ENCODE measurements at regions not wholly inside any gene's neighbourhood (a gene's known extent, or its start where the extent isn't known, plus 50 kb on each side); places are given as distances from the start of the nearest gene placed in this dataset.
A peak's percentile ranks its signal among the peaks of the same experiment; 100 is the strongest.

- Histone ChIP-seq H3K9me3 (ENCODE audit: insufficient read depth, low read depth, low read length) (no peaks in the 10 kb centered on the region), H3K4me2 (ENCODE audit: low read length) (no peak overlapping the region), H3K27ac (ENCODE audit: low read depth, low read length) (no peak overlapping the region)
These were observed 53.6 kb upstream of the AGR3 start for GRCh38 chr7:16935341-16935735.

GRCh38 chr7:16936626-16937422 is 55.0 kb upstream of the AGR3 start:
- Histone ChIP-seq H3K9me3 (ENCODE audit: insufficient read depth, low read depth, low read length) (no peaks in the 10 kb centered on the region), H3K36me3 (ENCODE audit: insufficient read depth, low read length) (no peaks in the 10 kb centered on the region), H3K27me3 (ENCODE audit: insufficient read depth, low read length) (no peaks in the 10 kb centered on the region), H2AFZ (ENCODE audit: low read depth, low read length) (no peak overlapping the region), H3K27ac (ENCODE audit: low read depth, low read length) (no peak overlapping the region), H3K4me2 (ENCODE audit: low read length) (no peak overlapping the region), H3K79me2 (ENCODE audit: insufficient read depth, low read length) (no peaks in the 10 kb centered on the region), H3K4me3 (ENCODE audit: insufficient read depth, low read depth, low read length) (no peak overlapping the region), H3K4me1 (ENCODE audit: insufficient read depth, low read length) (peaks cover 4% of the 10 kb centered on the region), H4K20me1 (ENCODE audit: insufficient read depth, low read length) (no peaks in the 10 kb centered on the region), H3K9ac (ENCODE audit: low read length) (no peak overlapping the region)
- Mint-ChIP-seq H3K9me3 (ENCODE audit: unreplicated experiment) (no peaks in the 10 kb centered on the region), H3K27ac (ENCODE audit: unreplicated experiment) (no peak overlapping the region), H3K27me3 (ENCODE audit: low read depth, unreplicated experiment) (no peaks in the 10 kb centered on the region), H3K4me1 (ENCODE audit: low read depth, unreplicated experiment) (peaks cover 14% of the 10 kb centered on the region), H3K4me3 (ENCODE audit: unreplicated experiment) (no peak overlapping the region), H3K36me3 (ENCODE audit: low read depth, unreplicated experiment) (no peaks in the 10 kb centered on the region)
- FAIRE-seq (peak; percentile 13), DNase-seq (ENCODE audit: low read depth) (no peak)
- TF ChIP-seq CTCF (IDR thresholded peaks at IDR 0.05; ENCODE audit: insufficient read depth, low read depth, low read length) (no peak), EZH2 (IDR thresholded peaks at IDR 0.05; ENCODE audit: insufficient read depth, low read length) (no peak)

More at GRCh38 chr7:16935341-16935735, 53.6 kb upstream of the AGR3 start:
- Histone ChIP-seq H3K27me3 (ENCODE audit: insufficient read depth, low read length) (no peaks in the 10 kb centered on the region), H2AFZ (ENCODE audit: low read depth, low read length) (no peak overlapping the region), H3K4me3 (ENCODE audit: insufficient read depth, low read depth, low read length) (no peak overlapping the region), H3K9ac (ENCODE audit: low read length) (no peak overlapping the region), H3K4me1 (ENCODE audit: insufficient read depth, low read length) (peaks cover 4% of the 10 kb centered on the region), H4K20me1 (ENCODE audit: insufficient read depth, low read length) (no peaks in the 10 kb centered on the region), H3K36me3 (ENCODE audit: insufficient read depth, low read length) (no peaks in the 10 kb centered on the region), H3K79me2 (ENCODE audit: insufficient read depth, low read length) (no peaks in the 10 kb centered on the region)
- TF ChIP-seq CTCF (IDR thresholded peaks at IDR 0.05; ENCODE audit: insufficient read depth, low read depth, low read length) (no peak), EZH2 (IDR thresholded peaks at IDR 0.05; ENCODE audit: insufficient read depth, low read length) (no peak)
- Mint-ChIP-seq H3K27ac (ENCODE audit: unreplicated experiment) (peak overlapping the region; percentile 80), H3K36me3 (ENCODE audit: low read depth, unreplicated experiment) (no peaks in the 10 kb centered on the region), H3K9me3 (ENCODE audit: unreplicated experiment) (no peaks in the 10 kb centered on the region), H3K4me1 (ENCODE audit: low read depth, unreplicated experiment) (peaks cover 8% of the 10 kb centered on the region), H3K4me3 (ENCODE audit: unreplicated experiment) (no peak overlapping the region), H3K27me3 (ENCODE audit: low read depth, unreplicated experiment) (no peaks in the 10 kb centered on the region)
- no peak for DNase-seq (ENCODE audit: low read depth)
- peak; percentile 32 for FAIRE-seq

- DNase-seq (ENCODE audit: low read depth), result no peak
- no peak overlapping the region for H3K4me2 ChIP-seq (ENCODE audit: low read length)
- no peak overlapping the region for H2AFZ ChIP-seq (ENCODE audit: low read depth, low read length)
- H3K79me2 ChIP-seq (ENCODE audit: insufficient read depth, low read length), result no peaks in the 10 kb centered on the region
- FAIRE-seq, result no peak
- no peak overlapping the region for H3K4me3 ChIP-seq (ENCODE audit: insufficient read depth, low read depth, low read length)
- H3K27me3 ChIP-seq (ENCODE audit: insufficient read depth, low read length), result no peaks in the 10 kb centered on the region
- H3K27ac ChIP-seq (ENCODE audit: low read depth, low read length), result no peak overlapping the region
- Mint-ChIP-seq H3K27me3 (ENCODE audit: low read depth, unreplicated experiment) (no peaks in the 10 kb centered on the region), H3K9me3 (ENCODE audit: unreplicated experiment) (peaks cover 4% of the 10 kb centered on the region), H3K4me3 (ENCODE audit: unreplicated experiment) (no peak overlapping the region), H3K27ac (ENCODE audit: unreplicated experiment) (no peak overlapping the region), H3K36me3 (ENCODE audit: low read depth, unreplicated experiment) (peaks cover 4% of the 10 kb centered on the region), H3K4me1 (ENCODE audit: low read depth, unreplicated experiment) (peaks cover 10% of the 10 kb centered on the region)
- TF ChIP-seq CTCF (IDR thresholded peaks at IDR 0.05; ENCODE audit: insufficient read depth, low read depth, low read length), result no peak
- no peaks in the 10 kb centered on the region for H4K20me1 ChIP-seq (ENCODE audit: insufficient read depth, low read length)
- H3K4me1 ChIP-seq (ENCODE audit: insufficient read depth, low read length), result no peaks in the 10 kb centered on the region
- no peak overlapping the region for H3K9ac ChIP-seq (ENCODE audit: low read length)
- no peaks in the 10 kb centered on the region for H3K36me3 ChIP-seq (ENCODE audit: insufficient read depth, low read length)
- H3K9me3 ChIP-seq (ENCODE audit: insufficient read depth, low read depth, low read length), result no peaks in the 10 kb centered on the region
These were observed 57.4 kb upstream of the AGR3 start for GRCh38 chr7:16939161-16939560.
